Endothelial cell of umbilical vein (primary cell): ENCODE measurements at regions not wholly inside any gene's neighbourhood (a gene's known extent, or its start where the extent isn't known, plus 50 kb on each side); places are given as distances from the start of the nearest gene placed in this dataset.

ENCODE experiments used
- BruUV-seq: library from RNA; stranded (reverse); fragments of 400-500 nt; replicated peaks from 2 replicates; lab custom pipeline; 2021; lab: Mats Ljungman, UMichigan
- CTCF ChIA-PET: fragments of 300-600, 350-600 bp; sonication (Branson Sonifier 250); formaldehyde crosslinking; loops from one replicate; lab custom pipeline; 2021; ENCODE audit warnings: antibody characterized with exemption, inconsistent platforms; lab: Charles Lee
- POLR2A ChIA-PET: fragments of 300-600, 350-600 bp; sonication (Branson Sonifier 250); formaldehyde crosslinking; loops from one replicate; lab custom pipeline; 2021; ENCODE audit warnings: antibody characterized with exemption, inconsistent platforms; lab: Charles Lee
- DNase-seq: peaks from one replicate; pipeline ENCODE4 v3.0.0-alpha.2; 2011; ENCODE audit warnings: low read depth, low spot score
- FAIRE-seq: peaks from 2 replicates; lab custom pipeline; 2011; peaks lifted over from hg19 to GRCh38; lab: Jason Lieb, UNC
- H2AFZ ChIP-seq: 2 replicates; pipeline ENCODE4 v1.6.0; 2012; ENCODE audit warnings: low read depth, low read length, control low read depth, inconsistent platforms
- H3K27ac ChIP-seq: 2 replicates; pipeline ENCODE4 v1.5.1; 2011; ENCODE audit warnings: low read depth, mild to moderate bottlenecking, control low read depth, low read length, moderate library complexity; ENCODE audit not compliant: insufficient read depth
- H3K27me3 ChIP-seq, 2 experiments: 2 replicates each; pipeline versions ENCODE4 v1.6.0 to v1.6.1; 2011; ENCODE audit warnings: low read length in 2 of 2, mixed read lengths in 1 of 2; ENCODE audit not compliant: control insufficient read depth in 2 of 2, insufficient read depth in 2 of 2
- H3K36me3 ChIP-seq, 2 experiments: 2 replicates in 1 of 2; 3 replicates in 1 of 2; pipeline ENCODE4 v1.5.1; 2011; ENCODE audit warnings: low read length in 2 of 2, mild to moderate bottlenecking in 1 of 2, moderate library complexity in 1 of 2; ENCODE audit not compliant: control insufficient read depth in 2 of 2, insufficient read depth in 2 of 2; ENCODE audit errors: extremely low read depth in 1 of 2
- H3K4me1 ChIP-seq: 3 replicates; pipeline ENCODE4 v1.5.1; 2011; ENCODE audit warnings: mild to moderate bottlenecking, low read length; ENCODE audit not compliant: control insufficient read depth, insufficient read depth; ENCODE audit errors: extremely low read depth
- H3K4me2 ChIP-seq: 2 replicates; pipeline ENCODE4 v1.6.1; 2011; ENCODE audit warnings: low read length, control low read depth, mixed read lengths; ENCODE audit not compliant: insufficient read depth
- H3K4me3 ChIP-seq, 3 experiments: fragments of 200-600 bp in 1 of 3; sonication (generic), shearing (Covaris generic) in 1 of 3; replicated peaks in 1 of 3; 2 replicates each; pipeline ENCODE4 v1.5.1; 2011 to 2016; ENCODE audit warnings: control low read depth in 3 of 3, low read length in 3 of 3, mild to moderate bottlenecking in 2 of 3, inconsistent platforms in 1 of 3, low read depth in 1 of 3, moderate library complexity in 1 of 3; ENCODE audit not compliant: insufficient read depth in 1 of 3
- H3K79me2 ChIP-seq: 2 replicates; pipeline ENCODE4 v1.6.0; 2012; ENCODE audit warnings: low read length, inconsistent platforms; ENCODE audit not compliant: control insufficient read depth, insufficient read depth
- H3K9ac ChIP-seq: replicated peaks from 2 replicates; pipeline ENCODE3; 2011; ENCODE audit warnings: low read length, control low read depth; ENCODE audit not compliant: insufficient read depth; ENCODE audit errors: extremely low read depth
- H3K9me1 ChIP-seq: replicated peaks from 3 replicates; pipeline ENCODE4 v1.6.0; 2011; ENCODE audit warnings: mild to moderate bottlenecking, low read length; ENCODE audit not compliant: control insufficient read depth, insufficient read depth; ENCODE audit errors: extremely low read depth
- H3K9me3 ChIP-seq: replicated peaks from 2 replicates; pipeline ENCODE4 v1.5.1; 2012; ENCODE audit warnings: low read length, inconsistent platforms; ENCODE audit not compliant: control insufficient read depth, insufficient read depth
- H4K20me1 ChIP-seq: replicated peaks from 2 replicates; pipeline ENCODE3; 2011; ENCODE audit warnings: mild to moderate bottlenecking, low read length; ENCODE audit not compliant: control insufficient read depth, insufficient read depth; ENCODE audit errors: extremely low read depth
- CTCF ChIP-seq, 2 donors: IDR thresholded peaks; 1 replicate in 1 of 2; 2 replicates in 1 of 2; pipeline ENCODE4 v1.5.1; 2011; ENCODE audit warnings: low read length in 2 of 2, mild to moderate bottlenecking in 2 of 2, moderate library complexity in 2 of 2, control low read depth in 1 of 2, inconsistent platforms in 1 of 2, low read depth in 1 of 2; ENCODE audit not compliant: insufficient read depth in 1 of 2; ENCODE audit errors: extremely low read depth in 1 of 2
- EZH2 ChIP-seq: IDR thresholded peaks from 2 replicates; pipeline ENCODE4 v1.6.1; 2012; ENCODE audit warnings: borderline replicate concordance, low read depth, mild to moderate bottlenecking, moderate library complexity, low read length, inconsistent platforms; ENCODE audit not compliant: severe bottlenecking
- FOS ChIP-seq: IDR thresholded peaks from 2 replicates; pipeline ENCODE4 v1.6.1; 2011; ENCODE audit warnings: mild to moderate bottlenecking, low read length, moderate library complexity, borderline replicate concordance; ENCODE audit not compliant: insufficient read depth
- GATA2 ChIP-seq: IDR thresholded peaks from 2 replicates; pipeline ENCODE4 v1.7.0; 2011; ENCODE audit warnings: low read depth, mild to moderate bottlenecking, moderate library complexity, mixed read lengths, low read length; ENCODE audit not compliant: insufficient read length, insufficient read depth
- JUN ChIP-seq: IDR thresholded peaks from 2 replicates; pipeline ENCODE4 v1.6.1; 2011; ENCODE audit warnings: borderline replicate concordance, low read depth; ENCODE audit not compliant: insufficient read length, insufficient read depth
- MYC ChIP-seq: IDR thresholded peaks from one replicate; pipeline ENCODE4 v1.6.1; 2011; ENCODE audit warnings: mild to moderate bottlenecking, low read depth, low read length
- POLR2A ChIP-seq: IDR thresholded peaks from 2 replicates; pipeline ENCODE4 v1.6.1; 2012; ENCODE audit warnings: low read depth, mild to moderate bottlenecking, control low read depth, low read length
- POLR2AphosphoS5 ChIP-seq: IDR thresholded peaks from 2 replicates; pipeline ENCODE4 v1.6.1; 2012; ENCODE audit warnings: low read depth, mild to moderate bottlenecking, control low read depth, low read length, moderate library complexity; ENCODE audit not compliant: insufficient read depth
- dilution Hi-C: fragments of 300-500 bp; cut with MboI; formaldehyde crosslinking; loops from one replicate; pipeline ENCODE4 v1.15.0; 2019; ENCODE audit warnings: low sequenced_read_pairs; ENCODE audit not compliant: extremely low pct_ligation_motif_present
- intact Hi-C: fragments of 100-400 bp; cut with micrococcal nuclease; formaldehyde crosslinking; loops from one replicate; pipeline ENCODE4 v1.10.0; 2022
- TF ChIP-seq, protein P1 (sequence below): IDR thresholded peaks from 2 replicates; pipeline ENCODE4 v1.6.1; 2011; ENCODE audit not compliant: insufficient read depth, insufficient read length

- POLR2A ChIA-PET: no interaction called here
- Histone ChIP-seq H2AFZ (no peak overlapping the region), H3K4me2 (no peak overlapping the region), H4K20me1 (no peaks in the 10 kb centered on the region), H3K79me2 (no peaks in the 10 kb centered on the region), H3K4me1 (no peaks in the 10 kb centered on the region), H3K4me3 (no peak overlapping the region), H3K27ac (no peak overlapping the region), H3K9me3 (no peaks in the 10 kb centered on the region), H3K9me1 (no peaks in the 10 kb centered on the region), H3K27me3 (no peaks in the 10 kb centered on the region), H3K9ac (no peak overlapping the region), H3K36me3 (no peaks in the 10 kb centered on the region)
- dilution Hi-C loops (no loop called here), intact Hi-C loops (no loop called here)
- BruUV-seq: no TSS peak
- DNase-seq: no peak
- no peak for TF ChIP-seq JUN
- no peak for TF ChIP-seq GATA2
- TF ChIP-seq MYC: no peak
- TF ChIP-seq POLR2AphosphoS5: no peak
- no peak for TF ChIP-seq FOS
- no peak for TF ChIP-seq EZH2
- no peak for TF ChIP-seq CTCF (IDR thresholded peaks at IDR 0.05; ENCODE audit: extremely low read depth in 1 of 2, insufficient read depth in 1 of 2, low read depth in 1 of 2, low read length in 2 of 2)
- TF ChIP-seq, protein P1, sequence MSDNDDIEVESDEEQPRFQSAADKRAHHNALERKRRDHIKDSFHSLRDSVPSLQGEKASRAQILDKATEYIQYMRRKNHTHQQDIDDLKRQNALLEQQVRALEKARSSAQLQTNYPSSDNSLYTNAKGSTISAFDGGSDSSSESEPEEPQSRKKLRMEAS: no peak
- TF ChIP-seq POLR2A: no peak
- FAIRE-seq: no peak
- CTCF ChIA-PET: interaction anchor here (1.3 kb wide), 1 partner anchor 12 kb away, joined by 3 read pairs; no protein-coding TSS in a partner anchor
Observed at GRCh38 chr16:64370112-64370511, 751.8 kb downstream of the CDH11 start.
